ENCODE measurements at regions not wholly inside any gene's neighbourhood (a gene's known extent, or its start where the extent isn't known, plus 50 kb on each side); places are given as distances from the start of the nearest gene placed in this dataset.

DNA sequence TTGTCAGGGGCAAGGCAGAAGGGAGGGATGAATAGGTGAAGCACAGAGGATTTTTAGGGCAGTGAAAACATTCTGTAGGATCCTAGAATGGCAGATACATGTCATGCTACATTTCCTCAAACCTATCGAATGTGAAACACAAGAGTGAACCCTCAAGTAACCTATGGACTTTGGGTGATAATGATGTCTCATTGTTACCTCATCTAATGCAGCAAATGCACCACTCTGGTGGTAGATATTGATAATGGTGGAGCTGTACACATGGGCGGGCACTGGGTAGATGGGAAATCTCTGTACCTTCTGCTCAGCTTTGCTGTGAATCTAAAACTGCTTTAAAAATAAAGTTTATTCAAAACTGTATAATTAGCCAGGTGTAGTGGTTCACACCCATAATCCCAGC lies 95.2 kb upstream of the NCK2 start:
- Histone ChIP-seq H3K36me3 (ENCODE audit: insufficient read depth, low read length) (no peaks in the 10 kb centered on the region), H3K79me2 (replicated peaks; ENCODE audit: insufficient read depth, low read length) (no peaks in the 10 kb centered on the region), H3K9ac (ENCODE audit: low read length) (no peak overlapping the region), H3K4me3 (ENCODE audit: low read length) (no peak overlapping the region), H3K27me3 (ENCODE audit: insufficient read depth, low read depth, low read length) (no peaks in the 10 kb centered on the region), H3K4me2 (ENCODE audit: low read length) (no peak overlapping the region), H3F3A (ENCODE audit: insufficient read depth, low read length, poor library complexity, severe bottlenecking) (no peaks in the 10 kb centered on the region), H3K9me2 (ENCODE audit: insufficient read depth, low read length) (no peaks in the 10 kb centered on the region), H4K20me1 (ENCODE audit: insufficient read depth) (no peaks in the 10 kb centered on the region), H2AFZ (ENCODE audit: low read depth, low read length) (no peak overlapping the region), H3K27ac (ENCODE audit: low read length) (no peak overlapping the region), H3K9me3 (ENCODE audit: low read length) (no peaks in the 10 kb centered on the region)
- TF ChIP-seq SMC3 (conservative IDR thresholded peaks at IDR 0.05; ENCODE audit: poor library complexity) = no peak
- TF ChIP-seq EP300 (conservative IDR thresholded peaks at IDR 0.05; ENCODE audit: poor library complexity, severe bottlenecking) = no peak
- TF ChIP-seq POLR2AphosphoS5 (IDR thresholded peaks at IDR 0.05) = no peak
- TF ChIP-seq, protein P1, sequence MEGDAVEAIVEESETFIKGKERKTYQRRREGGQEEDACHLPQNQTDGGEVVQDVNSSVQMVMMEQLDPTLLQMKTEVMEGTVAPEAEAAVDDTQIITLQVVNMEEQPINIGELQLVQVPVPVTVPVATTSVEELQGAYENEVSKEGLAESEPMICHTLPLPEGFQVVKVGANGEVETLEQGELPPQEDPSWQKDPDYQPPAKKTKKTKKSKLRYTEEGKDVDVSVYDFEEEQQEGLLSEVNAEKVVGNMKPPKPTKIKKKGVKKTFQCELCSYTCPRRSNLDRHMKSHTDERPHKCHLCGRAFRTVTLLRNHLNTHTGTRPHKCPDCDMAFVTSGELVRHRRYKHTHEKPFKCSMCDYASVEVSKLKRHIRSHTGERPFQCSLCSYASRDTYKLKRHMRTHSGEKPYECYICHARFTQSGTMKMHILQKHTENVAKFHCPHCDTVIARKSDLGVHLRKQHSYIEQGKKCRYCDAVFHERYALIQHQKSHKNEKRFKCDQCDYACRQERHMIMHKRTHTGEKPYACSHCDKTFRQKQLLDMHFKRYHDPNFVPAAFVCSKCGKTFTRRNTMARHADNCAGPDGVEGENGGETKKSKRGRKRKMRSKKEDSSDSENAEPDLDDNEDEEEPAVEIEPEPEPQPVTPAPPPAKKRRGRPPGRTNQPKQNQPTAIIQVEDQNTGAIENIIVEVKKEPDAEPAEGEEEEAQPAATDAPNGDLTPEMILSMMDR (IDR thresholded peaks at IDR 0.05; ENCODE audit: poor library complexity, severe bottlenecking) = no peak
- TF ChIP-seq MXI1 (conservative IDR thresholded peaks at IDR 0.05; ENCODE audit: poor library complexity, severe bottlenecking) = no peak
- TF ChIP-seq TAF1 (IDR thresholded peaks at IDR 0.05; ENCODE audit: low read depth) = no peak
- TF ChIP-seq EZH2 (IDR thresholded peaks at IDR 0.05; ENCODE audit: borderline replicate concordance, insufficient read depth, low read length, poor library complexity, severe bottlenecking) = no peak
- TF ChIP-seq RAD21 (conservative IDR thresholded peaks at IDR 0.05) = no peak
- TF ChIP-seq, protein P2, sequence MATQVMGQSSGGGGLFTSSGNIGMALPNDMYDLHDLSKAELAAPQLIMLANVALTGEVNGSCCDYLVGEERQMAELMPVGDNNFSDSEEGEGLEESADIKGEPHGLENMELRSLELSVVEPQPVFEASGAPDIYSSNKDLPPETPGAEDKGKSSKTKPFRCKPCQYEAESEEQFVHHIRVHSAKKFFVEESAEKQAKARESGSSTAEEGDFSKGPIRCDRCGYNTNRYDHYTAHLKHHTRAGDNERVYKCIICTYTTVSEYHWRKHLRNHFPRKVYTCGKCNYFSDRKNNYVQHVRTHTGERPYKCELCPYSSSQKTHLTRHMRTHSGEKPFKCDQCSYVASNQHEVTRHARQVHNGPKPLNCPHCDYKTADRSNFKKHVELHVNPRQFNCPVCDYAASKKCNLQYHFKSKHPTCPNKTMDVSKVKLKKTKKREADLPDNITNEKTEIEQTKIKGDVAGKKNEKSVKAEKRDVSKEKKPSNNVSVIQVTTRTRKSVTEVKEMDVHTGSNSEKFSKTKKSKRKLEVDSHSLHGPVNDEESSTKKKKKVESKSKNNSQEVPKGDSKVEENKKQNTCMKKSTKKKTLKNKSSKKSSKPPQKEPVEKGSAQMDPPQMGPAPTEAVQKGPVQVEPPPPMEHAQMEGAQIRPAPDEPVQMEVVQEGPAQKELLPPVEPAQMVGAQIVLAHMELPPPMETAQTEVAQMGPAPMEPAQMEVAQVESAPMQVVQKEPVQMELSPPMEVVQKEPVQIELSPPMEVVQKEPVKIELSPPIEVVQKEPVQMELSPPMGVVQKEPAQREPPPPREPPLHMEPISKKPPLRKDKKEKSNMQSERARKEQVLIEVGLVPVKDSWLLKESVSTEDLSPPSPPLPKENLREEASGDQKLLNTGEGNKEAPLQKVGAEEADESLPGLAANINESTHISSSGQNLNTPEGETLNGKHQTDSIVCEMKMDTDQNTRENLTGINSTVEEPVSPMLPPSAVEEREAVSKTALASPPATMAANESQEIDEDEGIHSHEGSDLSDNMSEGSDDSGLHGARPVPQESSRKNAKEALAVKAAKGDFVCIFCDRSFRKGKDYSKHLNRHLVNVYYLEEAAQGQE (IDR thresholded peaks at IDR 0.05; ENCODE audit: borderline replicate concordance) = no peak

DNA sequence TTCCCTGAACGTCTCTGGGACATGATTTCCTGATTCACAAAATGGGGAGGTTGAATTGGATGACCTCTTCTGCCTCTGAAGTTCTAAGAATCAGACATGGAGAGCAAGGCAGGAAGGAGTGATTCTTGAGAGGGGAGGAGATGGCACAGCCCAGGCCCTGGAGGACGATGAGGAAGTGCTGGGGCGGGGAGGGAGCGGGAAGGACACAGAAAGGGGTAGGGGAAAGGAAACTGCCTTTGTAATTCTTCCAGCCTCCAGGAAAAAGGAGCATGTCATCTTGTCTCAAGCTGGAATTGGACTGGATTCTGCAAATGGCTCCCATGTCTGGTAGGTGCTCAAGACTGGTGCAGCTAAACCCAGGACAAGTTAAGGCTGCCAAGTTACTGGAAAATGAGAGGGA lies 97.0 kb upstream of the NCK2 start:
- Histone ChIP-seq H3K79me2 (replicated peaks; ENCODE audit: insufficient read depth, low read length) (no peaks in the 10 kb centered on the region), H3K4me2 (ENCODE audit: low read length) (no peak overlapping the region), H3K27ac (ENCODE audit: low read length) (no peak overlapping the region), H3K27me3 (ENCODE audit: insufficient read depth, low read depth, low read length) (no peaks in the 10 kb centered on the region), H3K9me2 (ENCODE audit: insufficient read depth, low read length) (no peaks in the 10 kb centered on the region), H3K9me3 (ENCODE audit: low read length) (no peaks in the 10 kb centered on the region), H3F3A (ENCODE audit: insufficient read depth, low read length, poor library complexity, severe bottlenecking) (no peaks in the 10 kb centered on the region), H3K9ac (ENCODE audit: low read length) (no peak overlapping the region), H2AFZ (ENCODE audit: low read depth, low read length) (no peak overlapping the region), H3K4me3 (ENCODE audit: low read length) (no peak overlapping the region), H3K36me3 (ENCODE audit: insufficient read depth, low read length) (no peaks in the 10 kb centered on the region), H4K20me1 (ENCODE audit: insufficient read depth) (no peaks in the 10 kb centered on the region)
- TF ChIP-seq EP300 (conservative IDR thresholded peaks at IDR 0.05; ENCODE audit: poor library complexity, severe bottlenecking) = no peak
- TF ChIP-seq TAF1 (IDR thresholded peaks at IDR 0.05; ENCODE audit: low read depth) = no peak
- TF ChIP-seq, protein P2 (IDR thresholded peaks at IDR 0.05; ENCODE audit: borderline replicate concordance) = no peak
- no peak for TF ChIP-seq RAD21 (conservative IDR thresholded peaks at IDR 0.05)
- no peak for TF ChIP-seq POLR2AphosphoS5 (IDR thresholded peaks at IDR 0.05)
- no peak for TF ChIP-seq SMC3 (conservative IDR thresholded peaks at IDR 0.05; ENCODE audit: poor library complexity)
- TF ChIP-seq, protein P1 (IDR thresholded peaks at IDR 0.05; ENCODE audit: poor library complexity, severe bottlenecking) = no peak
- TF ChIP-seq MXI1 (conservative IDR thresholded peaks at IDR 0.05; ENCODE audit: poor library complexity, severe bottlenecking) = no peak
- TF ChIP-seq EZH2 (IDR thresholded peaks at IDR 0.05; ENCODE audit: borderline replicate concordance, insufficient read depth, low read length, poor library complexity, severe bottlenecking) = no peak
